WTC11 (cell line): ENCODE measurements at regions not wholly inside any gene's neighbourhood (a gene's known extent, or its start where the extent isn't known, plus 50 kb on each side); places are given as distances from the start of the nearest gene placed in this dataset.

Experiments
- CTCF ChIP-seq: fragments of 200-600 bp; IDR thresholded peaks from 2 replicates; pipeline ENCODE4 v1.8.0; 2022; ENCODE audit warnings: antibody characterized with exemption
- ESRRA ChIP-seq: sonication (generic); formaldehyde crosslinking; IDR thresholded peaks from 2 replicates; pipeline ENCODE4 v1.8.1; 2022; ENCODE audit warnings: mild to moderate bottlenecking, missing genetic modification reagents, borderline replicate concordance
- GABPB1 ChIP-seq: sonication (generic); formaldehyde crosslinking; IDR thresholded peaks from 2 replicates; pipeline ENCODE4 v1.8.1; 2023; ENCODE audit warnings: mild to moderate bottlenecking, missing genetic modification reagents
- MAX ChIP-seq: sonication (generic); formaldehyde crosslinking; IDR thresholded peaks from 2 replicates; pipeline ENCODE4 v1.8.0; 2022; ENCODE audit warnings: mild to moderate bottlenecking, missing genetic modification reagents
- ZNF512 ChIP-seq: sonication (generic); formaldehyde crosslinking; IDR thresholded peaks from 2 replicates; pipeline ENCODE4 v1.8.1; 2022; ENCODE audit warnings: missing genetic modification reagents, borderline replicate concordance

GRCh38 chr4:85228264-85228663 is 246.7 kb upstream of the ARHGAP24 start:
- TF ChIP-seq ZNF512 (no peak), CTCF (no peak), ESRRA (CRISPR knock-in tag) (no peak), MAX (CRISPR knock-in tag) (no peak), GABPB1 (CRISPR knock-in tag) (no peak)
